C1 segment of cervical spinal cord (tissue), 14 donors: ENCODE measurements at regions not wholly inside any gene's neighbourhood (a gene's known extent, or its start where the extent isn't known, plus 50 kb on each side); places are given as distances from the start of the nearest gene placed in this dataset.

ENCODE experiments used
- DNase-seq, 14 donors: peaks; one replicate each; lab custom pipeline; 2025; lab: John Stamatoyannopoulos, UW

DNA sequence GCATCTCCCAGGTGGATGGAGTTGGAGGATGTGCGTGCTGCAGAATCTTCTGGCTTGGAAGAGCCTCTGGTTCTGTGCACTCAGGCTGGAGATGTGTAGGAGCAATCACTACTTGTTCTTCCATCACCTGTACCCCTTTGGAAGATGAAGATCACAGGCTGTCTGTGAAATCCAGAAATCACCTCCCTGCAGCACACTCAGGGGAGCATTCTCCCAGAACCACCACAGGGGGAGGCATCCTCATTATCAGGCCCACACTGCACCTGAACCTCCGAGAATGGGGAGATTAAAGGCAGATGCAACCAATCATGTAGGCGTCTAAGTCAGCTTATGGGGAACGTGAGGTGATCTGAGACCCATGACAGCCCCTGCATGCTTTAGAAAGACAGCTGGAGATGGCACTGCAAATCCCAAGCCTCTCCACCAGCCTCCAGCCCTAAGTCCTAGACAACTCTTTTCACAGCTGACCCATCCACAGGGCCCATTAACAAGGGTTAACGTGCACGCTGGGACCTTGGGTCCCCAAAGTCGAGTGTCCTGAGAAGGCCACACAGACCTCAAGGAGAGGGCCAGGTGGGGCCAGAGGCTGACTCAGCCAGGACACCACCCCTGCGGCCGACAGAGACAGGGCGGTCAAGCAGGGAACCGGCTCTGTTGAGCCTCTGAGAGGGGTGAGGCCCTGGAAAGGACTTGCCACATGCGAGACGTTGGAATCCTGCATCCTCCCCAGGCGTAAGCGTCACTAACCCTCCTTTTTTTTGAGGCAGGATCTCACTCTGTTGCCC lies 314.9 kb downstream of the EIPR1 start:
- DNase-seq, result no peak

DNA sequence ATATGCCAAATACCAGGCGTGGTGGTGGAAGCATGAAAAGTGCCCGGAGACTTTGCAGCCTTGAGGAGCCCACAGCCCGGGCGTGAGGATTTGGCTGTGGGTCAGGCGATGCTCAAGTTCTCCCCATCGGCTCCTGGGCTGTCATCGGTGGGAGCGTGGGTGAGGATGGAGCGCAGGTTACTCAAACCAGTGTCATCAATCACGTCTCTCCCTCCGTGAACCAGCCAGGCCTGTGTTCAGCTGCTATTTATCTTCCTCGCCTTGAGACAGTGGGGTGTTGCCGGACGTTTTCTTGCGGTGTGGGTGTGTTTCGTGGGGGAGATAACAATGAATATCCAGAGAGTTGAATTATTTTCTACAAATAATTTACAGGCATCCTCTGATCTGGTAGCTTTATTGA lies 317.6 kb downstream of the EIPR1 start:
- no peak for DNase-seq

GRCh38 chr2:3059141-3059925 lies 318.3 kb downstream of the EIPR1 start:
- no peak for DNase-seq

DNA sequence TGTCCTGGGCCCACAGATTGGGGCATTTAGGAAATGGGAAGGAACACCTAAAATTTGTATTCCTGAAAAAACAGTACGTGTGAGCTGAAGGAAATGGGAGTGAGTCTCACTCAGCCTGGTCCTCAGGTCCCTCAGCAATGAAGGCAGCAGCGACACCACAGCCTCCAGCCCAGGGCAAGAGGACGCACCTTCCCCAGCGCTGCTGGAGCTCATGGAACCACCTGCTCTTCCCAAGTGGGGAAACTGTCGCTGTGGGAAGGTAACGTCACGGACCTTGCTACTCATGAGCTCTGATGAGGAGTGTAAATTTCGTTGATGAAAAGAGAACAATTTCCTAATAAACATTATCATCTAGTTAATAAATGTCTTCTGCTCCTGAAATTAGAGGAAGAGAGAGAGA lies 323.6 kb downstream of the EIPR1 start:
- no peak for DNase-seq

DNA sequence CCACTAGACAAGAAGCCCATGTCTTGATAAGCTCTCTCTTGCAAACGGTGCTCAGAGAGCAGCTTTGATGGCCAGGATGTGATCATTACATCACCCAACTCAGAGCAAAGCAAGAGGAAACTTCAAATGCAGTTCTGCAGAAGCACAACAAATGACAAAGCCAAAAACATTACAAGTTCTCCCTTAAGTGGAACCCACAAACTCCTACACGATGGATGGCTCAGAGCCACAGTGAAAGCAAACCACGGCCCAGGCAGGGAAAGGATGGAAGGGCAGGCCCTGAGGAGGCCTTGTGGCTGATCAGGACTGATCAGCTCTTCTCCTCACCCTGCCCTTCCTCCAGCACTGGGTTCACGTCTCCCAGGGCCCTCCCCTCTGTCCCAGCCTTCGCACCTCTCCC lies 326.4 kb downstream of the EIPR1 start:
- DNase-seq, result no peak

DNA sequence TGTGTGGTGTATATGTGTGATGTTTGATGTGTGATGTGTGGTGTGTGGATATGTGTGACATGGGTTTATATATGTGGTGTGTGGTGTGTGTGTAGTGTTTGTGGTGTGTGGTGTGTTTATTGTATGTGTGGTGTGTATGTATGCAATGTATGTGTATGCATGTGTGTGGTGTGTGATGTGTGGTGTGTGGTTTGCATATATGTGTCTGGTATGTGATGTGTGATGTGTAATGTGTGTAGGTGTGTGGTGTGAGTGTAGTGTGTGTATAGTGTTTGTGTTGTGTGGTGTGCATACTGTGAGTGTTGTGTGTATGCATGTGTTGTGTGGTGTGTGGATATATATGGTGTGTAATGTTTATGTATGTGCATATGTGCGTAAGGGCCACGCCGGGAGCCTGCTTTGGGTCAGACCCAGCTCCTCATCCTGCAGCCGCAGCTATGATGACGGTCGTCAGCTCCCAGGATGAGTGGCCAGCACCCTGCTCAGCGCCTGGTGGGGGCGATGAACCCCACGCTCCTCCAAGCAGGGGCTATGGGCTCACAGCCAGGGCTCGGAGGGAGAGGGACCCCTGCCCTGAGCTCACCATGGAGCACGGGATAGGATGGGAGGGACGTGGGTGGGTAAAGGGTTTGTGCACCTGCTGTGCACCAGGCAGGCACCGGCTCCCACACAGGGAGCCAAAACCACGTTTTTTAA lies 331.3 kb downstream of the EIPR1 start:
- no peak for DNase-seq

- no peak for DNase-seq
These were observed 332.2 kb downstream of the EIPR1 start for GRCh38 chr2:3045318-3045921.

GRCh38 chr2:3044587-3045317 lies 332.9 kb downstream of the EIPR1 start:
- no peak for DNase-seq

- no peak for DNase-seq
These were observed 333.9 kb downstream of the EIPR1 start for GRCh38 chr2:3043726-3044125.

DNA sequence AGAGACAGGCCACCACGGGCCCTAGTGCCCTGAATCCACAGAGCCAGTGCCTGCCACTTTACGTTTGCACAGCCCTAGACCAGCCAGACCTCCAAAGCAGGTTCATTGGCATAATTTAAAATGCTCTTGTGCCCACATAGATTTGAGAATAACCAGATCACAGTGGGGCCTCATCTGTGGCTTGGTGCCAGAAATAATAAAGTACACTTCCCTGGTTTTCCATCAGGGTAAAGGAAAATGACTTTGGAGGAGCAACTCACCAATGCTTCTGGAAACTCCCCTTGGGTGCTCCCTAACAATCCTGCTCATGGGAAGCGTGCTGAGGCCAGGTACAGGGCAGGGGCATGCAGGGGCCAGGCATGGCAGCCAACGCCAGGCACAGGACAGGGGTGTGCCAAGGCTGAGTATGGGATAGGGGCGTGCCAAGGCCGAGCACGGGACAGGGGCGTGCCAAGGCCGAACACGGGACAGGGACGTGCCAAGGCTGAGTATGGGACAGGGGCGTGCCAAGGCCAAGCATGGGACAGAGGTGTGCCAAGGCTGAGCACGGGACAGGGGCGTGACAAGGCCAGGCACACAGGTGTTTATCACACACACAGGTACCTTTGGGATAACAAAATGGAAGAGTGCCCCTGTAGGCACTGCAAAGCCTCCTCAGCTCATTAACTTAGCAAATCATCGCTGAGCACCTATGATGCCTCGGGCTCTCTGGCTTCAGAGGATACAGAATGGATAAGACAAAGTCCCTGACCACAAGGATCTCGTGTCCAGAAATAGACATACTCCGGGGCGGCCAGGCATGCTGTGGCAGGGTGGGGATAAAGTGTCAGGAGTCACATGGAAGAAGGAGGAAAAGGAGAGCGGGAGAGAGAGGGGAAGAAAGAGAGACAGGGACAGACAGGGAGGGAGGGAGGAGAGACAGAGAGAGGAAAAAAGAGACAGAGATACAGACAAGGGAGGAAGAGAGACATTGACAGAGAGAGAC lies 334.7 kb downstream of the EIPR1 start:
- DNase-seq, result no peak

DNA sequence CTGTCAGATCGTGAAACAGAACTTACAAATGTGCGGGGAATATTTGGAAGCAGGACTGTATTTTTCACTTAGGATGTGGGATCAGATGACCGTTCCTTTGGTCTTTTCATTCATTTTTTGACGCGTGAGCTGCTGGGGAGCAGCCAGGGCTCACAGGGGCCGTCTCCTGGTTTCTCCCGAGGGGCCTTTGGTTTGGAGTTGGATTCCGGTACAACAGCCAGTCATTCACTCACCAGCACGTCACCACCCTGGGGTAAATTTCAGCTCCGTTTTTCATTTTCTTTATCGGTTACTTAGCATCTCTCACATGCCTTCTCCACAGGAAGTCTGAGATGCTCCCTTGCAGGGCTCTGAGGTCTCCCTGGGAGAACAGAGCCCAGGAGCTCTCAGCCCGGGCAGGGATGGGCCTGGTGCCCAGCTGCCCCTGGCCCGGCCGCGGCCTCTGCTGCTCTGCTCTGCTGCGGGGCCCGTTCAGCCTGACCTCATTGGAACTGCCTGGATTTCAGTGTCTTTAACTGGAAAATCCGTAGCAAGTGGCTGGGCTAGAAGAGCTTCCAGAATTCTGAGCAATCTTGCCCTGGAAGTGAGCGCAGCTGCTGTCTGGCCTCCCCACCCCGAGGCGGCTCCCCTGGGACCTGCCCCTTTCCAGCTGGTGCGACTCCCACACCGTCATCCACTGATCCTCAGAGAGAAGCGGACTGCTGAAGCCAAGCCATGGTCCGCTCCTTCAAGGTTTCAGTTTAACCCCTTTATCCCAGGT lies 335.6 kb downstream of the EIPR1 start:
- DNase-seq, result peak in 1 of 14 donors; percentile 68

GRCh38 chr2:3041246-3041645 lies 336.4 kb downstream of the EIPR1 start:
- no peak for DNase-seq

DNA sequence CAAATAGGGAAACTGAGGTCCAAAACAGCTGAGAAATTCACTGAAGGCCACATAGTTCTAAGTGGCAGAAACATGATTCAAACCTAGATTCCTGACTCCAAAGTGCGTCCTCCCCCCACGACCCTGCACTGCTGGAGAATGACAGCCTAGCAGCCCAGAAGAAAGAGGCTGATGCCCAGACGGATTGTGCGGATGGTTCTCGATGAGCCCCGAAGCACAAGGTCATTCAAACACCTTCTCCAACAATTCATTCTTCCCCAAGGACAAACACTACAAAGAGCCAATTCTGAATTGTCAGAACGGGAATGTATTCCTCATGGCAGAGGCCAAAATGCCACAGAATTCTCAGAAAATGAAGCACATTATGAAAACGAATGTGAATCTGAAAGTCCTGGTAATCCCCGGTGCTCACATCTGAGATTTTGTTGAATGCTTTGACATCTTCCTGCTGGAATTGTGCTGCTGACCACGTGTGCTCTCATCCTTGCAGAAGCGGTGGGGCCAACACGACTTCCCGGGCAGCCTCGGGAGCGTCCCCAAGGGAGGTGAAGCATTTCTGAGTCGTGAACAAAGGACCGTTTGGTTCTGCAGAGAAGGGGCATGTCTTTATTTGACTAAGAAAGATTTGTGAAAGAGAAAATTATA lies 337.0 kb downstream of the EIPR1 start:
- no peak for DNase-seq

DNA sequence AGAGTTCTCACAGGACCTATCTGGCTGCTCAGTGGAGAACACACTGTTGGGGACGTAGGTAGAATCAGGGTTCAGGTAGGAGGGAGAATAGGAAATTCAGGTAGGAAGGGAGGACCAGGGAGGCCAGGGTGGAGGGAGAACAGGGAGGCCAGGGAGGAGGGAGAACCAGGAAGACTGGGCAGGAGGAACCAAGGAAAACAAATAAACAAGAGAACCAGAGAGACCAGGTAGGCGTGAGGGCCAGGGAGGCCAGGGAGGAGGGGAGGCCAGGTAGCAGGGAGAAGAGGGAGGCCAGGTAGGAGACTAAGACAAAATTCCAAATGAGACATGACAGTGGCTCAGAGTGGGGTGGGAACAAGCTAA lies 337.6 kb downstream of the EIPR1 start:
- DNase-seq, result no peak

GRCh38 chr2:3039188-3040065 lies 338.2 kb downstream of the EIPR1 start:
- no peak for DNase-seq

DNA sequence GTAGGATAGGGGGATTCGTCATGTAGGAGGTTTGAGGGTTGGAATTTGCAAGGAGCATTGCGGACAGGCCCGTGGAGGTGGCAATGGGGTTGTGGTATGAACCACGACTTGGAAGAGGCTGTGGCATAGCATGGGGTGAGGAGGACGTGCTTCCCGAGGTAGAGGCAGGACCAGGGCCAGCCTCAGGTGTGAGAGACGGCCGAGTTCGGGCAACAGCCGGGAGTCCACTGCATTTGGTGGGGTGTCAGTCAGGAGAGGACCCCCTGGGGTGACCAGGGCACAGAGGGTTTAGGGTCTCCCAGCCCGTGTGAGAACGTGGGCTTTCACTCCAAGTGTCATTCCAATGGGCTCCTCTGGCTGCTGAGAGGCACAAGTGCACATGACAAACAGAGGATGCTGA lies 339.0 kb downstream of the EIPR1 start:
- no peak for DNase-seq

DNA sequence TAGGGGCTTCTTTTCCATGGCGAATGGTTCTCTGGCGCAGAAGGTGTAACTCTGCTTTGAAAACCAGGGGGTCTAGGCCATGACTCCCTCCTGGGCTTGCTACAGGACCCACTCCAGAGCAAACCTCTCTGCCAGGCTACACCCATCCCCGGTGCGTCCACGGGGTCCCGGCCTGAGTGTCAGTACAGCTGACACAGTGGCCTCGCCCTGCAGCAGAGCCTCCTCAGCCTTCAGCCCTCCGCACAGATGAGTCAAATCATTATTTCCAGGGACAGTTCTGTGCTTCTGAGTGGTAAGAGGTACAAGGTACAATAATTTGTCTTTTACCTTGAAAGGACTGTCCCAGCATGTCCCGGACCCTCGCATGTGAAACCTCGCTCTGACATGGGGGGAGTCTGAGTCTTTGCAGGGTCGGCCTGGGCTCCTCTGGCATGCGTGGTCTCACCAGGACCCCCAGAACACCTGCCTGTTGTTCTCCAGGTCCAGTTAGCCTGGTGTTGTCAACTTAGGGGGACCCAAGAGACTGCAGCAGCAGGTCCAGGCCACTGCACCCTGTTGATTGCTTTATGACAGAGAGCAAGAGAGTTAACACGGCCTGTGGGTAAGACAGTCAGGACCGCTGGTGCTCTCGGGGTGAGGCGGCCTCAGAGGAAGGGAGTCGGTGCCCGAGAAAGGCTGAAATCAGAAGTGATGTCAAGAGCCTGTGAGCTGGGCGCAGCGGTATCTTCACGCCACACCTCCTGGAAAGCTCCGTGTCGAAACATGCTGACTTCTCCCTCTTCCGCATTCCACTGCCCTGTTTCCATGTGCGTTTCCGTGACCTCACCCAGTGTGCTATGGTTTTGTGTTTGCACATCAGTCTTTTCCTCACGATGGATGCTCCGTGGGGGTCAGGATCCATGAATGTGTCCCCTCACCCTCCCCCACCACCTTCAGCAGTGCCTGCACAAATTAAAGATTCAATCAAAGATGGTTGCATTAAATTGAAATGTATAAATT lies 340.1 kb downstream of the EIPR1 start:
- DNase-seq, result no peak
